ENCODE measurements at regions not wholly inside any gene's neighbourhood (a gene's known extent, or its start where the extent isn't known, plus 50 kb on each side); places are given as distances from the start of the nearest gene placed in this dataset.
"Not testable (repeated sequence)": the region's sequence is repeated elsewhere in the genome, so short reads cannot be mapped to it uniquely, and the experiment has no call there.

- H3K4me1 Mint-ChIP-seq (ENCODE audit: low read depth) = no peaks in the 10 kb centered on the region
- no peak overlapping the region for H3K27ac Mint-ChIP-seq
- no peaks in the 10 kb centered on the region for H3K9me3 Mint-ChIP-seq (ENCODE audit: low read depth)
- no peak overlapping the region for H3K4me3 Mint-ChIP-seq
- H3K27me3 Mint-ChIP-seq = no peaks in the 10 kb centered on the region
- H3K36me3 Mint-ChIP-seq = no peaks in the 10 kb centered on the region
These were observed 315.0 kb upstream of the SLC39A10 start for GRCh38 chr2:195342061-195342460.

GRCh38 chr2:195338856-195339255 is 318.2 kb upstream of the SLC39A10 start:
- Mint-ChIP-seq H3K9me3 (ENCODE audit: low read depth) (no peaks in the 10 kb centered on the region), H3K4me1 (ENCODE audit: low read depth) (no peaks in the 10 kb centered on the region), H3K27ac (no peak overlapping the region)

GRCh38 chr2:195337597-195337996 is 319.4 kb upstream of the SLC39A10 start:
- no peaks in the 10 kb centered on the region for H3K9me3 Mint-ChIP-seq (ENCODE audit: low read depth)
- H3K27ac Mint-ChIP-seq = no peak overlapping the region
- no peaks in the 10 kb centered on the region for H3K4me1 Mint-ChIP-seq (ENCODE audit: low read depth)
- H3K4me3 Mint-ChIP-seq = no peak overlapping the region
- no peaks in the 10 kb centered on the region for H3K27me3 Mint-ChIP-seq
- no peaks in the 10 kb centered on the region for H3K36me3 Mint-ChIP-seq

More at GRCh38 chr2:195338856-195339255, 318.2 kb upstream of the SLC39A10 start:
- Mint-ChIP-seq H3K36me3 (no peaks in the 10 kb centered on the region), H3K27me3 (no peaks in the 10 kb centered on the region), H3K4me3 (no peak overlapping the region)

GRCh38 chr2:195333869-195334268 is 323.2 kb upstream of the SLC39A10 start:
- H3K27ac Mint-ChIP-seq = no peak overlapping the region
- peaks cover 5% of the 10 kb centered on the region for H3K4me1 Mint-ChIP-seq (ENCODE audit: low read depth)
- H3K36me3 Mint-ChIP-seq = peaks cover 2% of the 10 kb centered on the region
- no peak overlapping the region for H3K4me3 Mint-ChIP-seq
- no peaks in the 10 kb centered on the region for H3K27me3 Mint-ChIP-seq
- no peaks in the 10 kb centered on the region for H3K9me3 Mint-ChIP-seq (ENCODE audit: low read depth)

GRCh38 chr2:195331966-195332365 is 325.1 kb upstream of the SLC39A10 start:
- H3K9me3 Mint-ChIP-seq (ENCODE audit: low read depth) = no peaks in the 10 kb centered on the region
- H3K4me3 Mint-ChIP-seq = no peak overlapping the region
- H3K27ac Mint-ChIP-seq = no peak overlapping the region
- H3K27me3 Mint-ChIP-seq = no peaks in the 10 kb centered on the region
- H3K4me1 Mint-ChIP-seq (ENCODE audit: low read depth) = peaks cover 5% of the 10 kb centered on the region
- H3K36me3 Mint-ChIP-seq = peaks cover 2% of the 10 kb centered on the region

- Mint-ChIP-seq H3K36me3 (peaks cover 2% of the 10 kb centered on the region), H3K27me3 (no peaks in the 10 kb centered on the region), H3K27ac (no peak overlapping the region), H3K4me1 (ENCODE audit: low read depth) (peaks cover 5% of the 10 kb centered on the region), H3K9me3 (ENCODE audit: low read depth) (no peaks in the 10 kb centered on the region), H3K4me3 (no peak overlapping the region)
These were observed 325.9 kb upstream of the SLC39A10 start for GRCh38 chr2:195331129-195331528.

- no peak overlapping the region for H3K4me3 Mint-ChIP-seq
- no peaks in the 10 kb centered on the region for H3K9me3 Mint-ChIP-seq (ENCODE audit: low read depth)
- H3K4me1 Mint-ChIP-seq (ENCODE audit: low read depth) = peaks cover 5% of the 10 kb centered on the region
- H3K27ac Mint-ChIP-seq = no peak overlapping the region
- no peaks in the 10 kb centered on the region for H3K27me3 Mint-ChIP-seq
- H3K36me3 Mint-ChIP-seq = peaks cover 2% of the 10 kb centered on the region
These were observed 326.5 kb upstream of the SLC39A10 start for GRCh38 chr2:195330513-195330956.

- not testable (repeated sequence) for H3K4me1 Mint-ChIP-seq (ENCODE audit: low read depth); H3K4me3 Mint-ChIP-seq; H3K9me3 Mint-ChIP-seq (ENCODE audit: low read depth); H3K27ac Mint-ChIP-seq; H3K36me3 Mint-ChIP-seq; H3K27me3 Mint-ChIP-seq
These were observed 327.2 kb upstream of the SLC39A10 start for GRCh38 chr2:195329784-195330183.

- Mint-ChIP-seq H3K4me1 (ENCODE audit: low read depth) (peaks cover 5% of the 10 kb centered on the region), H3K36me3 (peaks cover 2% of the 10 kb centered on the region), H3K9me3 (ENCODE audit: low read depth) (no peaks in the 10 kb centered on the region), H3K4me3 (no peak overlapping the region), H3K27ac (no peak overlapping the region), H3K27me3 (no peaks in the 10 kb centered on the region)
These were observed 330.5 kb upstream of the SLC39A10 start for GRCh38 chr2:195326537-195326936.

- Mint-ChIP-seq H3K4me3 (no peak overlapping the region), H3K4me1 (ENCODE audit: low read depth) (peaks cover 5% of the 10 kb centered on the region), H3K27ac (no peak overlapping the region), H3K36me3 (no peaks in the 10 kb centered on the region), H3K27me3 (no peaks in the 10 kb centered on the region), H3K9me3 (ENCODE audit: low read depth) (no peaks in the 10 kb centered on the region)
These were observed 334.7 kb upstream of the SLC39A10 start for GRCh38 chr2:195322324-195322723.

GRCh38 chr2:195320413-195320973 is 336.5 kb upstream of the SLC39A10 start:
- Mint-ChIP-seq H3K27ac (no peak overlapping the region), H3K27me3 (no peaks in the 10 kb centered on the region), H3K4me3 (no peak overlapping the region), H3K4me1 (ENCODE audit: low read depth) (peaks cover 9% of the 10 kb centered on the region), H3K9me3 (ENCODE audit: low read depth) (no peaks in the 10 kb centered on the region), H3K36me3 (no peaks in the 10 kb centered on the region)

- Mint-ChIP-seq H3K9me3 (ENCODE audit: low read depth) (no peaks in the 10 kb centered on the region), H3K4me1 (ENCODE audit: low read depth) (peaks cover 9% of the 10 kb centered on the region), H3K27ac (no peak overlapping the region), H3K36me3 (no peaks in the 10 kb centered on the region), H3K4me3 (no peak overlapping the region), H3K27me3 (no peaks in the 10 kb centered on the region)
These were observed 337.2 kb upstream of the SLC39A10 start for GRCh38 chr2:195319548-195320412.

- Mint-ChIP-seq H3K27me3 (no peaks in the 10 kb centered on the region), H3K9me3 (ENCODE audit: low read depth) (no peaks in the 10 kb centered on the region), H3K27ac (no peak overlapping the region), H3K4me3 (no peak overlapping the region), H3K4me1 (ENCODE audit: low read depth) (peaks cover 9% of the 10 kb centered on the region), H3K36me3 (no peaks in the 10 kb centered on the region)
These were observed 337.9 kb upstream of the SLC39A10 start for GRCh38 chr2:195319112-195319460.

- no peak overlapping the region for H3K4me3 Mint-ChIP-seq
These were observed 338.4 kb upstream of the SLC39A10 start for GRCh38 chr2:195318440-195319111.

GRCh38 chr2:195317550-195317949 is 339.5 kb upstream of the SLC39A10 start:
- H3K9me3 Mint-ChIP-seq (ENCODE audit: low read depth) = no peaks in the 10 kb centered on the region
- H3K27me3 Mint-ChIP-seq = no peaks in the 10 kb centered on the region
- peaks cover 9% of the 10 kb centered on the region for H3K4me1 Mint-ChIP-seq (ENCODE audit: low read depth)
- no peak overlapping the region for H3K27ac Mint-ChIP-seq
- no peak overlapping the region for H3K4me3 Mint-ChIP-seq
- H3K36me3 Mint-ChIP-seq = no peaks in the 10 kb centered on the region

More at GRCh38 chr2:195318440-195319111, 338.4 kb upstream of the SLC39A10 start:
- H3K4me1 Mint-ChIP-seq (ENCODE audit: low read depth) = peaks cover 9% of the 10 kb centered on the region
- H3K9me3 Mint-ChIP-seq (ENCODE audit: low read depth) = no peaks in the 10 kb centered on the region
- H3K27ac Mint-ChIP-seq = no peak overlapping the region
- H3K27me3 Mint-ChIP-seq = no peaks in the 10 kb centered on the region
- no peaks in the 10 kb centered on the region for H3K36me3 Mint-ChIP-seq

Data from activated naive CD8-positive, alpha-beta T cell (primary cell).